Activated CD8-positive, alpha-beta memory T cell treated with anti-CD3 and anti-CD28 coated beads, Interleukin-2, amount 50 U/mL, for 1 hour (primary cell): ENCODE measurements at regions not wholly inside any gene's neighbourhood (a gene's known extent, or its start where the extent isn't known, plus 50 kb on each side); places are given as distances from the start of the nearest gene placed in this dataset.
"Not testable (repeated sequence)": the region's sequence is repeated elsewhere in the genome, so short reads cannot be mapped to it uniquely, and the experiment has no call there.

Experiments
- DNase-seq: peaks from one replicate; pipeline ENCODE4 v3.0.0-alpha.2; 2020; ENCODE audit errors: extremely low read depth

GRCh38 chr2:38483776-38484501 lies 106.9 kb upstream of the ATL2 start:
- DNase-seq = no peak

- not testable (repeated sequence) for DNase-seq
Observed at GRCh38 chr2:38482710-38483109, 105.6 kb upstream of the ATL2 start.

- DNase-seq = no peak
Observed at GRCh38 chr2:38480617-38481016, 103.5 kb upstream of the ATL2 start.

GRCh38 chr2:38477006-38477405 lies 99.9 kb upstream of the ATL2 start:
- no peak for DNase-seq

GRCh38 chr2:38475567-38475881 lies 98.5 kb upstream of the ATL2 start:
- DNase-seq = no peak

- DNase-seq = no peak
Observed at GRCh38 chr2:38474715-38475566, 97.9 kb upstream of the ATL2 start.

GRCh38 chr2:38474021-38474456 lies 97.0 kb upstream of the ATL2 start:
- no peak for DNase-seq

GRCh38 chr2:38473333-38474005 lies 96.4 kb upstream of the ATL2 start:
- no peak for DNase-seq

GRCh38 chr2:38470115-38470514 lies 93.0 kb upstream of the ATL2 start:
- DNase-seq = no peak

- DNase-seq = no peak
Observed at GRCh38 chr2:38467768-38468455, 90.8 kb upstream of the ATL2 start.

- no peak for DNase-seq
Observed at GRCh38 chr2:38466876-38467767, 90.0 kb upstream of the ATL2 start.

GRCh38 chr2:38466409-38466808 lies 89.3 kb upstream of the ATL2 start:
- DNase-seq = no peak

- DNase-seq = no peak
Observed at GRCh38 chr2:38465789-38466127, 88.7 kb upstream of the ATL2 start.

- no peak for DNase-seq
Observed at GRCh38 chr2:38464971-38465788, 88.1 kb upstream of the ATL2 start.

GRCh38 chr2:38463752-38464151 lies 86.7 kb upstream of the ATL2 start:
- DNase-seq = no peak

GRCh38 chr2:38462121-38462661 lies 85.1 kb upstream of the ATL2 start:
- no peak for DNase-seq

- no peak for DNase-seq
Observed at GRCh38 chr2:38461470-38461869, 84.4 kb upstream of the ATL2 start.

GRCh38 chr2:38460313-38460712 lies 83.2 kb upstream of the ATL2 start:
- DNase-seq = no peak

GRCh38 chr2:38454081-38454480 lies 77.0 kb upstream of the ATL2 start:
- DNase-seq = no peak

- DNase-seq = not testable (repeated sequence)
Observed at GRCh38 chr2:38451778-38452177, 74.7 kb upstream of the ATL2 start.
